SKM-1 (cell line): ENCODE measurements at regions not wholly inside any gene's neighbourhood (a gene's known extent, or its start where the extent isn't known, plus 50 kb on each side); places are given as distances from the start of the nearest gene placed in this dataset.

Experiments
- DNase-seq: peaks from one replicate; lab custom pipeline; 2025; ENCODE audit not compliant: unreplicated experiment; lab: John Stamatoyannopoulos, UW

DNA sequence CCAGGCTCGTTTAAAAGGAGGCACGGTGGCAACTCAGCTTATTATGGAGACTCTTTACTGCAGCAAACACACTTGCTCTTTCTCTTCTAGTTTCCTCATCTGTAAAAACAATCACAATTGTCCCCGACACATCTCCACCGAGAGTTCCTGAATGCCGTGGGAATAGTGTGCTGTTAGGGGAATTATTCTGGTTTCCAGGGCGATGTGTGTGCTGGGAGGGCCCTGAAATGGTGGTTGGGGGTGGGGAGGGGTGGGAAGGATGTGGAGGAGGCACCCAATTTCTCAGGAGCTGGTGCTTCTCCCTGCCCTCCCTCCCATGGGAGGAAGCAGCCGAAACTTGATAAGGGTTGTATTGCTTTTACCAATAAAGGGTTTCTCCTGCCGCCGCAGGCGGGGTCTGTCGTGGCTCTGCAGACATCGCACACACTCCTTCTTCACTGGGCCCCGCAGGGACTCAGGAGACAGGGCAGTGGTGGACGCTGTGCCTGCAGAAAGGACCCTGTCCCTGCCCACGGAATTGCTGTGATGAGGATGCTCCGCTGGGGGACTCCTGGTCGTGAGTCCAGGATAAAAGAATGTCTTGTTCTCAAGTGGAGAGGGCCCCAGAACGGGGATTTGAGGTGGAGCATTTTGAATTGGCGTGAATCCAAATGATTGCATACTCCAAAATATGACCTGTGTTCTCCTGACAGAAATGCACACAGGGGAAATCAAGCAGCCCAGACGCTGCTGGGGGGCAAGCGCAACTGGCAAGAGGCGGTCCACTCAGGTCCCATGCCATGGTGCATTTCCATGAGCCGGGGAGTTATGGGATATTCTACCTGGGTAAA lies 119.2 kb downstream of the ACKR3 start:
- DNase-seq: no peak

DNA sequence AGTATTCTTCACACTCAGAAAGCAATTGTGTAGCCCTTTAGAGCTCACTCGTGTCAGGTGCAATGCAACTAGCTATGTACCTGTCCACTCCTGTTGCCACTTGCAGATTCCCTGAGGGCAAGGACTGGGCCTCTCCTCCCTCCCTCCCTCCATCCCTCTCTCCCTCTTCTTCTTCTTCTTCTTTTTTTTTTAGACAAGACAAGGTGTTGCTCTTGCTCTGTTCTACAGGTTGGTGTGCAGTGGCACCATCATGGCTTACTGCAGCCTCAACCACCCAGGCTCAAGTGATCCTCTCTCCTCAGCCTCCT lies 119.7 kb downstream of the ACKR3 start:
- DNase-seq: no peak

DNA sequence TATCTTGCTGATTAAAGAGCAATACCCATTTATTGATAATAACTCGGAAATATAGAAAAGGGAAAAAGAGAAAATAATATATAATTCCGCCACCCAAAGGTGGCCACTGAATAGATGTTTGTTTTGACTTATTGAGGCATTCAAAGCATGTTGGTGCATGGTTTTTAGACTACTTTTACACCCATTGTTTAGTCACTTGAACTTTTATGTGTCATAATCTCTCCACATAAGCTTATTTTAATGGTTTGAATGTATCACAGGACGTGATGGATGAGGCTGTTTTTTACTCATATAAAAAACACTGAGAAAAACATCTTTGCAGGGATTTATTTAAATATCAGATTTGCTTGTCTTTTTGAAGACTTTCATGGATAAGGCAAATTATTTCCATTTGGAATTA lies 120.4 kb downstream of the ACKR3 start:
- no peak for DNase-seq

DNA sequence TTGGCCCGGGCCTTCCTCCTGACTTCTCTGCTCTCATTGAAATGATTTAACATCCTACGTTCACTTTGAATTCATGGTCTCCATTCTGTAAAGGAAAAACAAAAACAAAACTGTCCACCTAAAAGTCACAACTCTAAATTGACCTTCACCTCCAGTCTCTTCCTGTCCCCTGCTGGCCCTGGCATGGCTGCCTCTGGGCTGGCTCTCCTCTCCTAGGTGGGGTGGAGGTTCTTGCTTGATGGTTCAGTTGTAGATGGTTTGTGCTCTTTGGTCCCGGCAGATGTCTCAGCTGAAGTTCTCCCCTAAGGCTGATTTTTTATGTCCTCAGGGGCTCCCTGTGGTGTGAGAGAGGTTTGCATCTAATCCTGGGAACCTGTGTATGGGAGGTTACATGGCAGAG lies 121.1 kb downstream of the ACKR3 start:
- no peak for DNase-seq

DNA sequence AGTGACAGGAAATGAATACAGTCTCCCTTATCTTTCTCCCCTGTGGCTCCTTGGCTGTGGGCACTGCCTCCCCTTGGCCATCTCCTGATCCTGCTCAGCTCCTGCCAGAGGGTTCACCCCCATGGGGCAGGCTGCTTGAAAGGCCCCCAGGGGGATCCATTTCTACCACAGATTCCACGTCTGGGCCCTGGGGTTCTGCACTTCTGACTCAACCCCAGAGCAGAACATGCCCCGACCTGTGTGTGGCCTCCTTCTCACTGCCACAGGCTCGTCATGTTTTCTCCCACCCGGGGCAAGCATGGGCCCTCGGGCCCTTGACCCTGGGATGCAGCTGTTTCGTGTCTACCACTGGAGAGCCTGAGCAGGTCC lies 122.2 kb downstream of the ACKR3 start:
- DNase-seq: no peak

DNA sequence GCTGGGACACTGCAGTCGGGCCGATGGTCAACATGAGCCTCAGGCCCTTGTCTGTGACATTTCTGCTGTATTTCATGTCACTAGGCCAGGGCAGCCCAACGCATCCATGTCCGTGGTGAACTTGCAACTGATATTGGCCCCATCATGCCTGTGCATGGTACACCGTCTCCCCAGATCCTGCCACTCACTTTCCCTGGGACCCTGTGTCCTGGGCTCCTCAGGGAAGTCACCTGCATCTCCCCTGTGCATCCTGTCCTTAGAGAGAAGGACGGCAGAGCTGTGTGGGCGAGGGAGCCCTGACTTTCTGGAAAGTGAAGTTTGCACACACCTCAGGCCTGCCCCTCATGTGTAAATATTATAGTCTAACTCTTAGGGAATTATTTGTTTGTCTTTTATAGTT lies 123.3 kb downstream of the ACKR3 start:
- no peak for DNase-seq

DNA sequence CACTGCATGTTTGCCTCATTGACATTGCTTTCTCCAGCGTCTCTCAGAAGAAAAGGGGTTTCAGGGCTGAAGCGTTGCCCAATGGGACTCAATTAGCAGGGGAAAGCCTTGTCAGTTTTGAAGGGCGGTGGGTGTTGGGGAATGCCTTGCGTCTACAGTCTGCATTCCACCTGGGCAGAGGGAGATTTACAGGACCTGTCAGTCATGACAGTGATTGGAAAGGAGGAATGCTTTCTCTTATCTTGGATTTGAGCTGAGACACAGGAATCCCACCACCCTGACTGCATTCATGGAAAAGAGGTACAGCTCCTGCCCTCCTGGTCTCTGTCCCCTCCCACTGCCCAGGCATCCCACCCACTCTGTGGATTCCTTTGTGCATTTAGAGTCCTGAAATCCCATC lies 123.9 kb downstream of the ACKR3 start:
- DNase-seq: no peak

DNA sequence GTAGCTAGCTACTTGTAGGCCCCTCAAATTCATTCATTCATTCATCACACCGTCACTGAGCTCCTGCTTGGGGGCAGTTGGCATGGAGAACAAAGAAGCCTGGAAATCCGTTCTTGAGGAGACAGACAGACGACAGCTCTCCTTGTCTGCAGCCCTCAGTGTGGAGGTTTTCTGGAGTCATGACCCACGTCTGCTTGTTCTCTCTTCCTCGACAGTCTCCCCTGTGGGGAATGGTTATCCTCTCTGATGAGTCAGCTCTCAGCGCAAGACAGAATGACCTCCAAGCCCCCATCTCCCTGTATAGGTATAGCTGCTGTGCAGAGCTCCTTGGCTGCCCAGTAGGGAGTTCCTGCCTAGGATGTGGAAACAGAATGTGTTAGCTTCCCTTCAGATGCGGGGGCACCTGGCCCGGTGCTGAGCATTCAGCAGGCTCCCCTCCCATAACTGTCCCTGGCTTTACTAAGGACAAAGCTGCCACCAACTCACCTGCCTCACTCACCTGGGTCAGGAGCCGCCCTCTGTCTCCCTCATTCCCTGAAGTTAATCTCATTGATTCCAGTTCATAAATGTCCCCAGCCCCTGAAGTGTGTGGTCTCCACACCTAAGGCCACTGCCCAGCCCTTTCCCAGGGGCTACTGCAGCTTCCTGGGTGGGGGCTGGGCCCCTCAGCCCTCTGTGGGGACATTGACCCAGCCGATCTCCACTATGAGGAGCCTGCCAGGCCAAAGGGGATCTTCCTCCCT lies 124.7 kb downstream of the ACKR3 start:
- no peak for DNase-seq

DNA sequence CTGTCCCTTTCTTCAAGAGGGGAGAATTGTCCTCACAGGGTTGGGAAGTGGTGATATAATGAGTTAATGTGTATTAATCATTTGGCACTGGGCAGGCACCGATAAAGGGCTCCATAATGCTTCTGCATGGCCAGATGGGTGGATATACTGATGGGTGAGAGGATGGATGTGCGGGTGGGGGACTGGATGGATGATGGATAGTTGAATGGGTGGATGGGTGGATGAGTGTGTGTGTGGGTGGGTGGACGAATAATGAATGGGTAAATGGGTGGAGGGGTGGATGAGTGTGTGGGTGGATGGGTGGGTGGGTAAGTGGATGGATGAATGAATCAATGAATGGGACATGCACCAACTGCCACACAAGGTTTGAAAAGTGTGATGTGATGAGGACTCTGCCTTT lies 127.2 kb downstream of the ACKR3 start:
- no peak for DNase-seq

DNA sequence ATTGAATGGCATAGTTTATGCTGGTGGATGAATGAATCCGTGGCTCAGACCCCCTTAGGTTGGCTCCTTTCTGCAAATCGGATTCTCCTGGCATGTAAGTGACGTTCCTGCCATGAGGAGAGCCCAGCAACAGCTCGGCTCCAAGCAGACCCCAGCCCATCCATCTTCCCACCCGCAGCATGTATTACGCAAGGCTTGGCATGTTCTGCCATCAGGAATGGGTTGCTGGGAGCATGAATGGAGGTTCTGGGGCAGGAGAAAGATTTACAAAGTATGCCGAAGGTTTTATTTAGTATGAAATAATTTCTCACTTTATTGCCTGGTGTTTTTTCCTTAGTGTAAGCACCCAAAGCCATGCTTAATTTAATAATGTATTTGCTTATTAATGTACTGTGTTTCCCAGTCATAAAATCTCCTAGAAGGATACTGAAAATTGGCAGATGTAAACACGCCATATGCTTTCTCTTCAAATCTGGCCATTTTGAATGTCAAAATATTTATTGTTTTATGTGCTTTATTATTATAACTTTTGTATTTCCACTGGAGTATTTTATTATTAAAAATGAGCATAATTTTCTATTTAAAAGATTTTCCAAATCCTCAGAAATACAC lies 128.5 kb downstream of the ACKR3 start:
- DNase-seq: no peak

DNA sequence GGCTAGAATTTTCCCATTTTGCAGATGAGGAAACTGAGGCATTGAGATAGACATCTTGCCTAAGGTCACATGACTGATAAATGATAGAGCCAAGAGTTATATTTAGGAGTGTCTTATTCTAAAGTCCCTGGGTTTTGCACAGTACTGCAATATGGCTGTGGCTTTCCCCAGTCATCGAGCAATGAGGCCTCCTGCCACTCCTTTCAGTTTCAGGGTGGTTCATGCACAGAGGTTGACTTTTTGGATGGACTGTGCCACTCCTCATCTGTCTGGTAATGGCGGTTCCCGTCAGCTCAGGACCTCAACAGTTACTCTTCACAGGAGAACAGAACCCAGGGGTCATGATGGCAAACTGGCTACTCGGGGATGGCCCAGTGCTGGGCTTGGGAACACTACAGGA lies 131.1 kb downstream of the ACKR3 start:
- no peak for DNase-seq

DNA sequence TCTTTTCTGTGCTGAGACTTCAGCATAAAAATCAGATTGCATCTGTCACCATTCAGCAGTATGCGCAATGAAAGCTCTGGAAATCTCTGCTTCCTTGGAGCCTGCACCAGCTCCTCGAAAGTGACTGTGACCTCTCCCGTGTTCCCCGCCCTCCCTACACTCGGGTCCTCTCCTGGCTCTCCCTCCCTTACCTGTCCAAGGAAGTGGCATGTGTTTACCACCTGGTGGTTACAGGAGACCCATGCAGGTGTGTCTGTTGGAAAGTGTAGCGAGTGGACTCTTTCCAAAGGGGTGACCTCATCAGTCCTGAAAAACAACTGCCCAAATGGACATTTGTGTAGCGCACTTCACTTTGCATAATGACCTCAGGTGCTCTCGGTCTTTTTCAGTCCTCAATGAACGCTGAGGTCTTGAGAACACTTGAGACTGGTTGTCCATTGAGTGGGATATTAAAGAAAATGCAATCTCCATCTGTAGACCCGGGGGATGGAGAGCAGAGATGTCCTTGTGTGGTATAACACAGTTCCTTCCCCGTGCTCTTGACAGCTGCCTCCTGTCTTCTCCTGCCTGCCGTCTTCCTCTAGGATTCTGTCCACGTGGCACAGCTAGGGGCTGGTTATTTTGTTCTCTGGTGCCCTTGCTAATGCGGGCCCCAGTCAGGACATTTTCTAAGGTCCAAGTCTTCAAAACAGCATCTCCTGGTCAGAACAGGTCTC lies 133.2 kb downstream of the ACKR3 start:
- no peak for DNase-seq

DNA sequence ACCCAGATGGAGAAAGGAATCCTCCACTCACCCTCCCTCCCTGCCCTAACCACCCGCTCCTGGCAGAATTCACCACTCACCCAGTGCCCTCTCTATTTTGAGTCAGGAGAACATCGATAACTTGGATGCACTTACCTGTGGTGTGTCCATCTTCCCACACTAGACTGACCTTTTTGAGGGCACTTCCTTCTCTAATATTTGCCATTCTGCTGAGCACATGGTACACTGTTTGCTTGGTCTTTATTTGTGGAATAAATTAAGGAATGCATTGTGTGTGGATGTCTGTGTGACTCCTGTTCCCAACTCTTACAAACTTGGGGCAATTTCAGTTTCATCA lies 133.7 kb downstream of the ACKR3 start:
- DNase-seq: no peak

DNA sequence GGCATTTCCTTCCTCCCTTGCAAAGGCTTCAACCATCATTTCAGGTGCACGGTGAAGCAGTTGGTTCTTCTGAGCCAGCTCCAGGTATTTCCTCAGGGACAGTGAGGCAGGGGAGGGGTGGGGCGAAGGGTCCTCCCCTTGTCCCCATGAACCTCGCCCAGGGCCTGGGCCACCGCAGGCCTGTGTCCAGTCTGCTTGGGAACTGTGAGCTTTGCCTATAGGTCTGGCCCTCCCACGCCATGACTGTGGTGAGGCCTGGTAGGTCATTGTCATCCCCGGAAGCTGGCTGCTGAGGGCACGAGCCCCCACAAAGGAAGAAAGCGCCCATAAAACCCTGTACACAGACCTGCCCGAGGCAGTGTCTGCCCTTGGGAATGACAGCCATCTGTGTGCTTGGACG lies 134.3 kb downstream of the ACKR3 start:
- no peak for DNase-seq

DNA sequence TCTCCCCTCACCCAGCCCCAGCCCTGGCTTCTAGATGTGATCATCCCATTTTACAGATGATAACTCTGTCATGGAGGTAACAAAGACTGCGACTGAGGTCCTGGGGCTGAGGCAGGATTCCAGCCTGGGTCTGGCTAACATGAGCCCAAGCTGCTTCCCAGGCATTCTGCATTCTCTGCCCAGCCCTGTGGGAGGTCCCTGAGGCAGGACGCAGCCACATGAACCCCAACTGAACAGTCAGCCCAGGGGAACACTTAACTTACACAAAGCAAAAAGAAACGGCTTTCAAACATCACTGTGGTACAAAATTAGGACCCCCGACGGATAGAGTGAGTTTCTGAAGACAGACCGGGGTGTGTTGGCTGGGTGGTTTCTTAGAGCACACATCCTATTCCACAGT lies 135.3 kb downstream of the ACKR3 start:
- DNase-seq: no peak

DNA sequence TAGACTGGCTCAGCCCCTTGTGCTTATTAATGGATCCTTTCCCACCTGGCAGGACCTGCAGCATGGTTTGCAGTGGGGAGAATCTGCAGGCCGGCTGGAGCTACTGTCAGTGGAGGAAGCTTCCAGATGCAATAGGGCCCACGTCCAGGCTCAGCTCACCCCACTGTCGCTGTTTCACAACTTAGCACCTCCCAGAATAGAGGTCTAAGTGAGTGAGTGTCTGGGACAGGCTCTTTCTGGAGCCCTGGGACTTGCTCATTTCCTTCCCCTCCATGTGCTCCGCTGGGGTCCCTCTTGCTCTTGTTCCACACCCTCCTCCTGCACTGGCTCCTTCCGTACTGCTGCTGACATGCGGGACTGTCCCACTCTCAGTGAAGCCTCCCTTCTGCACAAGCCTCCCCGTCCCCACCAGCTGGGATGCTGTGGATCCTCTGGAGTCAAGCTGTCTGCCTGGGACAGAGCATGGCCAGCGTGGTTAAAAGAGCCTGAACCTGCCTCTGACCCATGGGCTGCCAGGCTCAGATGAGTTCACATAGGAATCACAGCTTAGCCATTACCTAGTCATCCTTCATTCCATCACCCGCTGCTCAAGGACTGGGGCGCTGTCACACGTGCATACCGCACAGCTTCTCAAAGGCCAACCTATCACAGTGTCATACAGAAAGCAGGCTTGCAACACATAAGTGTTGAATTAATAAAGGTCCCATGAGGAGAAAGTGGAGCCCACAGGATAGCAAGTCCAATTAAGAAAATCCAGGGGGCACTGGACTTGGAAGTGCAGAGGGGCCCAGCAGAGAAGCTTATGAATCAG lies 135.9 kb downstream of the ACKR3 start:
- DNase-seq: no peak

DNA sequence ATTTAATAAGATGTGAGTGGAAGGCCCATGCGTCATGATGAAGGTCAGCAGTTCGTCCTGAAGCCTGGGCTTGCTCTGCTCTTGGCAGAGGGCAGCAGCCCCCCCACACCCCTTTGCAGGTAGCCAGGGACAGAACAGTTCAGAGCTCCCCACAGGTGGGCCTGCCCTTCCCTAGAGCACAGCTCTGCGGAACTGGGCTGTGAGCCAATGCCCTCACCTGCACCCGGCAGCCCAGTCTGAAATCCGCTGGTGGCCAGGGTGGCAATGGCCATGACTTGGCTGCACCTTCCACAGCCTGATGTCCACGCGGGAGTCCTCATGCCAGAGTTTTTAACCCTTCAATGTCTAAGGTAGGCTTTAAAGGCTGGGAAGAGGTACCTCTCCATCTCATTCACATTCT lies 136.7 kb downstream of the ACKR3 start:
- no peak for DNase-seq

DNA sequence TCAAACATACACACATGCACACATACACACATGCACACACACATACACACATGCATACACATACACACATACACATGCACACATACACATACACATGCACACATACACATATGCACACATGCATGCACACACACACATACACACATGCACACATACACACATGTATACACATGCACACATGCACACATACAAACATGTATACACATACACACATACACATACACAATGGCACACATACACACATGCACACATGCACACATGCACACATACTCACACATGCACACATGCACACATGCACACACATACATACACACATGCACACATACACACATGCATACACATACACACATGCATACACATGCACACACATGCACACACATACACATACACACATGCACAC lies 137.2 kb downstream of the ACKR3 start:
- DNase-seq: no peak

DNA sequence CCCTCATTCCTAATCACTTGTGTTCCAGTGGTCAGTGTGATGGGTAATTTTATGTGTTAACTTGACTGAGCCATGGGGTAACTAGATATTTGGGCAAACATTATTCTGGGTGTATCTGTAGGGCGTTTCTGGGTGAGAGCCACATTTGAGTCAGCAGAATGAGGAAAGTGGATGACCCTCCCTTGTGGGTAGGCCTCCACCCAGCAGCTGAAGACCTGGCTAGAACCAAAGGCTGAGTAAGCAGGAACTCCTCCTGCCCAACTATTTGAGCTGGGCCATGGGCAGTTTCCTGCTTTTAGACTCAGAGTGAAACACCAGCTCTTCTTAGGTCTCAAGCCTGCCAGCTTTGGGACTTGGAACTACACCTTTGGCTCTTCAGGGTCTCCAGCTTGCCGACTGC lies 141.8 kb downstream of the ACKR3 start:
- DNase-seq: no peak

DNA sequence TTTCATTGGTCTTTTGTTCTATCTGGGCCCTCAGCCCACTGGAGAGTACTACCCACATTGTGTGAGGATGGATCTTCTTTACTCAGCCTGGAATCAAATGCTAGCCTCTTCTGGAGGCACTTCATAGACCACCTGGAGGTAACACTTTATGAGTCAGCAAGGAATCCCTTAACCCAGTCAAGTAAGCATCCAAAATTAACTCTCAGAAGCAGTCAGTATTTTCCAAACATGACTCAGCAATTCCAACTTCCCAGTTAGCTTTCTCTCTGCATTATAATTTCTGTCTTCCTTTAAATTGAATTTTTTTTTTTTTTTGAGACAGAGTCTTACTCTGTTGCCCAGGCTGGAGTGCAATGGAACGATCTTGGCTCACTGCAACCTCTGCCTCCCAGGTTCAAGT lies 142.7 kb downstream of the ACKR3 start:
- DNase-seq: no peak
